SJSA1 (cell line): ENCODE measurements at regions not wholly inside any gene's neighbourhood (a gene's known extent, or its start where the extent isn't known, plus 50 kb on each side); places are given as distances from the start of the nearest gene placed in this dataset.
"Not testable (repeated sequence)": the region's sequence is repeated elsewhere in the genome, so short reads cannot be mapped to it uniquely, and the experiment has no call there.

Experiments used
- DNase-seq, 2 experiments: peaks; one replicate each; pipeline ENCODE4 v3.0.0-alpha.2; 2015 to 2020; ENCODE audit warnings: low spot score in 2 of 2, low read depth in 1 of 2
- H3K27ac ChIP-seq: fragments of 250-450 bp; sonication (Bioruptor Pico); 2 replicates; pipeline ENCODE4 v1.5.1; 2020; ENCODE audit warnings: mild to moderate bottlenecking, moderate library complexity
- H3K27me3 ChIP-seq: fragments of 250-450 bp; sonication (Bioruptor Pico); replicated peaks from 2 replicates; pipeline ENCODE4 v1.5.1; 2020; ENCODE audit warnings: mild to moderate bottlenecking, moderate library complexity
- H3K36me3 ChIP-seq: fragments of 250-450 bp; sonication (Bioruptor Pico); 2 replicates; pipeline ENCODE4 v1.5.1; 2020; ENCODE audit warnings: mild to moderate bottlenecking
- H3K4me1 ChIP-seq: fragments of 250-450 bp; sonication (Bioruptor Pico); replicated peaks from 2 replicates; pipeline ENCODE4 v1.6.1; 2021; ENCODE audit warnings: mild to moderate bottlenecking
- H3K4me3 ChIP-seq: fragments of 250-450 bp; sonication (Bioruptor Pico); 2 replicates; pipeline ENCODE4 v1.5.1; 2020; ENCODE audit warnings: mild to moderate bottlenecking
- H3K9me3 ChIP-seq: fragments of 250-450 bp; sonication (Bioruptor Pico); replicated peaks from 2 replicates; pipeline ENCODE4 v1.5.1; 2020; ENCODE audit warnings: mild to moderate bottlenecking

DNA sequence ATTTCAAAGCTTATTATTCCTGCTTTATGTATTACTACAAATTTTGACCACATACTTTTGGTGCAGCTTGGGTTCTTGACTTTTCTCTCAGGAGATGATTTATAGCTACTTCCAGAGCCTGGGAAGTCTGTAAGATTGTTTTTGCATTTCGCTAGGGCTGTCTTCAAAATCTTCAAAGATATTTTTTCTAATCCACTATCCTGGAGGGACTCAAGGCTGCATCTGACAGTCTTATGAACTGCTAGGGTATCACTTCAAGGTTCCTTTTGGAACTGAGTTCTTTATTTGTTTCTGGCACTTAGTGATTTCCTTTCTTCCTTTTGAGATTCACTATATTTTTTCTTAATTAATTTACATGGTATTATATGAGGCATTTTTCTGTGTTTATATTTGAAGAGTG, 90.0 kb upstream of the LYPLAL1 start:
- Histone ChIP-seq H3K9me3 (no peaks in the 10 kb centered on the region), H3K4me1 (no peaks in the 10 kb centered on the region), H3K4me3 (no peak overlapping the region), H3K36me3 (no peaks in the 10 kb centered on the region), H3K27ac (no peak overlapping the region), H3K27me3 (no peaks in the 10 kb centered on the region)
- no peak for DNase-seq

DNA sequence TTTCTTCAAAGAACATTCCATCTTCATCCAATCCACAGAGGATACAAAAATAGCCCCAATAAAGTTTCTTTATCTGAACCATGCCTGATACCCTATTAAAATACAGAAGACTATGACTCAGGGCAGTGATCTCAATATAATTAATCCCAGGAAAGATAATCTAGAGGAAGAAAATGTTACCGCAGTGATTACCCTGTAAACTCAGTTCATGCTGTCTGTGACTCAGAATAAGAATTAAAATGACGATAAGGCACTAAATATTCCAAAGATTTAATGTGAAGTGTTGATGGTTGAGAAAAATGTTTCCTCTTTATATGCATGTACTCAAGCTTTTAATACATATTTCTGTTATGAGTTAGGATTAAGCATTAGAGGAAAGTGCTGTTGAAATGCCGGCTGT, 88.6 kb upstream of the LYPLAL1 start:
- Histone ChIP-seq H3K4me1 (no peaks in the 10 kb centered on the region), H3K27me3 (no peaks in the 10 kb centered on the region), H3K36me3 (no peaks in the 10 kb centered on the region), H3K9me3 (no peaks in the 10 kb centered on the region), H3K4me3 (no peak overlapping the region), H3K27ac (no peak overlapping the region)
- DNase-seq, result no peak

DNA sequence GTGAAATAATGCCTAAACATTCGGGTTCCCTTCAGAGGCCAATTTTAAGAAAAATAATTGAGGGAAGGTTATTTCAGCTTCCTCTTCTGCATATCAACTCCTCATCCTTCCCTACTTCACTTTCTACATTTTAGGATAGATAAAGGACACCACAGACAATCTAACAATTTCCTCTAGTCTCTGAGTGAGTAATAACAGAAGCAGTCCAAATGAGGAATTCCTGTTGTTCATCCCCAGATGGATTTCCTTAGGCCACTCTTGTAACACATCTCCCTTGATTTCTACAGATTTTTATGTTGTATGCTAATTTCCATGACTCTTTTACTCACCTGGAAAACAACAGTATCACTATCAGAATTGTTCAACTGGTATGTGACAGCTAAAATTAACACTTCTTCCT, 87.7 kb upstream of the LYPLAL1 start:
- DNase-seq, result no peak
- no peak overlapping the region for H3K27ac ChIP-seq
- H3K27me3 ChIP-seq, result no peaks in the 10 kb centered on the region
- H3K36me3 ChIP-seq, result no peaks in the 10 kb centered on the region
- H3K4me1 ChIP-seq, result no peaks in the 10 kb centered on the region
- H3K4me3 ChIP-seq, result no peak overlapping the region
- H3K9me3 ChIP-seq, result no peaks in the 10 kb centered on the region

DNA sequence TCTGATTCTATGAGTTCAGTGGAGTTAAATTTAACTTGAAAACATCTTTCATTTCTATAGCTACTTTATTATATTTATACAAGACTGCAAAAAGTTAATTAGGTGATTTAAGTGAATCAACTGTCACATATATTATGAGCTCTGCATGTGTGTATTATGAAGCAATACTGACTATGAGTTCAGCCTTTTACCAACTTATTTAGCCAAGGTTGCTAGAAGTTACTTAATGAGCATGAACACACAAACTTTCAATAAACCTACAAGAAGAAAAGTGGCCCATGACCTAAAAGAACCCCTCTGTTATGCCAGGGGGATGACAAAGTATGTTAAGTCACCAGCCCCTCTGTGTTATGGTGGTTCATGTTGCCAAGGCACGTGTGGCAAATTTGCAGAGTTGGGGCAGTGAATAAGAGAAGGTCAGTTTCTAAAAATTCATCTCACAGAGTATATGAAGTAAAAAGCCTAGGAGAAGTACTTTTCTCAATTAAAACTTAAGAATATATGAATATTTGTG, 86.7 kb upstream of the LYPLAL1 start:
- Histone ChIP-seq H3K27ac (no peak overlapping the region), H3K4me1 (no peaks in the 10 kb centered on the region)

DNA sequence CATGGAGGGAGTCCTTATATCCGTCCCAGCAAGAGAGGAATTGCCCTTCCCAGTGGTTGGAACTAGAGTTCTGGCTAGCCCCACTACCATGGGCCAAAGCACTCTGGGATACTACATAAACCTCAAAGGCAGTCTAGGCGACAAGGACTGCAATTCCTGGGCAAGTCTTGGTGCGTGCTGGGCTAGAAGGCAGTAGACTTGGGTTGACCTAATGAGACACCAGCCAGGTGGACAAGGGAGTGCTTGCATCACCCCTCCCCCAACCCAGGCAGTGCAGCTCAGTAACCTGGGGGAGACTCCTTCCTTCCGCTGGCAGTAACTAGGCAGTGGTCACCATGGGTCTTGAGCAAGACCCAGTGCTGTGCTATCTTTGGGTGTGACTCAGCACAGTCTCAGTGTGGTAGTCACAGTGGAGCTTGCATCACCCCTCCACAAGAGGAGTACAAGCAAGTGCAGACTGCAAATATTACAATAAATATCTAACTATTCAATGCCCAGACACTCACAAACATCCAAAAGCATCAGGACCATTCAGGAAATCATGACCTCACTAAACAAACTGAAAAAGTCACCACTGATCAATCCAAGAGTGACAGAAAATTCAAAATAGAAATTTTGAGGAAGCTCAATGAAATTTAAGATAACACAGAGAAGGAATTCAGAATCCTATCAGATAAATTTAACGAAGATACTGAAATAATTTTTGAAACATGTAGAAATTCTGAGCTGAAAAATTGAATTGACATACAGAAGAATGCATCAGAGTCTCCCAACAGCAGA, 84.7 kb upstream of the LYPLAL1 start:
- no peak for DNase-seq
- Histone ChIP-seq H3K27ac (no peak overlapping the region), H3K4me1 (no peaks in the 10 kb centered on the region), H3K27me3 (no peaks in the 10 kb centered on the region), H3K36me3 (no peaks in the 10 kb centered on the region), H3K9me3 (no peaks in the 10 kb centered on the region), H3K4me3 (no peak overlapping the region)

More for the DNA sequence above, 86.7 kb upstream of the LYPLAL1 start:
- Histone ChIP-seq H3K4me3 (no peak overlapping the region), H3K27me3 (no peaks in the 10 kb centered on the region), H3K36me3 (no peaks in the 10 kb centered on the region), H3K9me3 (no peaks in the 10 kb centered on the region)
- DNase-seq, result no peak

- Histone ChIP-seq H3K36me3 (no peaks in the 10 kb centered on the region), H3K4me3 (no peak overlapping the region), H3K9me3 (no peaks in the 10 kb centered on the region), H3K4me1 (no peaks in the 10 kb centered on the region), H3K27ac (no peak overlapping the region), H3K27me3 (no peaks in the 10 kb centered on the region)
- no peak for DNase-seq
Observed at GRCh38 chr1:219090607-219091006, 83.1 kb upstream of the LYPLAL1 start.

GRCh38 chr1:219092206-219092605, 81.5 kb upstream of the LYPLAL1 start:
- Histone ChIP-seq H3K27ac (no peak overlapping the region), H3K9me3 (no peaks in the 10 kb centered on the region), H3K4me1 (no peaks in the 10 kb centered on the region), H3K27me3 (no peaks in the 10 kb centered on the region), H3K36me3 (no peaks in the 10 kb centered on the region), H3K4me3 (no peak overlapping the region)
- no peak for DNase-seq

DNA sequence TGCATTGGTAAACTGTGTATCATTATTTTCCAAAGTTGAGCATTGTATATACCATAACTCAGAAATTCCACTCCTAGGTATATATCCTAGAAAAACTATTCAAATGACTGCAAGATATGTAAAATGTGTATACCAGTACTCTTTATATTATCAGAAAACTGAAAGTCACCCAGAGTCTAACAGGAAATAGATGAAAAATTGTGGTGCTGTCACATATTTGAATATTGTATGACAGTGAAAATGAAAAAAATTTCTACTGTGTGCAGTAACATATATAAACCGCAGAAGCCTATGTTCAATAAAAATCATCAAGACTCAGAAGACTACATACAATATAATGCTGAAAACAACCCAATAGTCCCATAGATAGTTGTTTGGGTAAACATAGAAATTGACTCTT, 74.4 kb upstream of the LYPLAL1 start:
- H3K27me3 ChIP-seq, result no peaks in the 10 kb centered on the region
- H3K36me3 ChIP-seq, result no peaks in the 10 kb centered on the region
- DNase-seq, result no peak
- H3K4me3 ChIP-seq, result no peak overlapping the region
- H3K9me3 ChIP-seq, result no peaks in the 10 kb centered on the region
- H3K27ac ChIP-seq, result no peak overlapping the region
- no peaks in the 10 kb centered on the region for H3K4me1 ChIP-seq

GRCh38 chr1:219100059-219100458, 73.6 kb upstream of the LYPLAL1 start:
- Histone ChIP-seq H3K27me3 (no peaks in the 10 kb centered on the region), H3K36me3 (no peaks in the 10 kb centered on the region), H3K27ac (no peak overlapping the region), H3K9me3 (no peaks in the 10 kb centered on the region), H3K4me1 (no peaks in the 10 kb centered on the region), H3K4me3 (no peak overlapping the region)
- no peak for DNase-seq

DNA sequence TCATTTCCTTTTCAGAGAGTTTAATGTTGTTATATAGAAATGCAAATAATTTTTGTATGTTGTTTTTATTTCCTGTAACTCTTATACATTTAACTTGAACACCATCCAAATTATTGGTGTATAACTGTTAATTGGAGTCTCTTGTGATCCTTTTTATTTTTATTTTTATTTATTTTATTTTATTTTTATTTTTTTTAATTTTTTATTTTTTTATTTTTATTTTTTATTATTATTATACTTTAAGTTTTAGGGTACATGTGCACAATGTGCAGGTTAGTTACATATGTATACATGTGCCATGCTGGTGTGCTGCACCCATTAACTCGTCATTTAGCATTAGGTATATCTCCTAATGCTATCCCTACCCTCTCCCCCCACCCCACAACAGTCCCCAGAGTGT, 71.2 kb upstream of the LYPLAL1 start:
- not testable (repeated sequence) for H3K27ac ChIP-seq, H3K9me3 ChIP-seq, H3K27me3 ChIP-seq, H3K4me1 ChIP-seq, H3K4me3 ChIP-seq, H3K36me3 ChIP-seq, DNase-seq

GRCh38 chr1:219105893-219106292, 67.8 kb upstream of the LYPLAL1 start:
- Histone ChIP-seq H3K27me3 (no peaks in the 10 kb centered on the region), H3K27ac (no peak overlapping the region), H3K9me3 (no peaks in the 10 kb centered on the region), H3K36me3 (no peaks in the 10 kb centered on the region), H3K4me3 (no peak overlapping the region), H3K4me1 (no peaks in the 10 kb centered on the region)
- no peak for DNase-seq

DNA sequence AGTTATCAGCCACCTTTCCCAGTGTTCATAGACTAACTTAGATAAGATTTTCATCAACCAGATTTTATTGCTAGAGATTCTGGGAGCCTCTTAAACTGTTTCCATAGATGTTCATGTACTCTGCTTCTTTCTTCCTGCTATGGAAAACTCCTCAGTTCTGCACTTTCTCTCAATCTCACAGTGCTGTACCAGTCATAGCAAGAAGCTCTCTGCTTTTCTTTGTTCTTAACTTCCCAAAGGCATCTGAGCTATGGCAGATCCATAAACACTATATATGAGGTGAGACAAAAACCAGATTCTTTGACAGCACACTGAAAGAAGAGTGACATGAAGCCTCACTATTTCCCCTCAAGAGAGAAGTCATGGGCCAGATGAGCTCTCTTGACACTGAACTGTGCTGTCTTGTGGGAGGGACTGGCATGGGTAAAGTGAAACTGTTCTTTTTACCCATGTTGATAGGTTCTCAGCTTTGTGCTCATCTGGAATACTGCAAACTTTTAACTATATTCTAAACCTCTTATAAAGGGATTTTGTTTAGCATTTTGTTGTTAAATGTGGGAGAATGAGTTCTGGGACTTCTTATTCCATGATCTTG, 64.2 kb upstream of the LYPLAL1 start:
- no peaks in the 10 kb centered on the region for H3K4me1 ChIP-seq
- H3K27ac ChIP-seq, result no peak overlapping the region

DNA sequence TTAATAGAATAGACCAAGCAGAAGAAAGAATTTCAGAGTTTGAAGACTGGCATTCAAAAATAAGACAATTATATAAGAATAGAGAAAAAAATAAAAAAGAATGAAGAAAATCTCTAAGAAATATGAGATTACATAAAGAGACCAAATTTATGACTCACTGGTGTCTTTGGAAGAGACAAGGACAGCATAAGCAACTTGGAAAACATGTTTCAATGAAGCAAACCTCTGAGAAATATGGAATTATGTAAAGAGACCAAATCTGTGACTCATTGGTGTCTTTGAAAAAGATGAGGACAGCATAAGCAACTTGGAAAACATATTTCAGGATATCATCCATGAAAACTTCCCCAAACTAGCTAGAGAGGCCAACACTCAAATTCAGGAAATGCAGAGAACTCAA, 60.4 kb upstream of the LYPLAL1 start:
- Histone ChIP-seq H3K4me3 (no peak overlapping the region), H3K27ac (no peak overlapping the region), H3K4me1 (no peaks in the 10 kb centered on the region), H3K27me3 (no peaks in the 10 kb centered on the region), H3K9me3 (no peaks in the 10 kb centered on the region), H3K36me3 (no peaks in the 10 kb centered on the region)
- DNase-seq, result no peak

More for the DNA sequence above, 64.2 kb upstream of the LYPLAL1 start:
- H3K4me3 ChIP-seq, result no peak overlapping the region
- no peaks in the 10 kb centered on the region for H3K27me3 ChIP-seq
- no peak for DNase-seq
- H3K9me3 ChIP-seq, result no peaks in the 10 kb centered on the region
- H3K36me3 ChIP-seq, result no peaks in the 10 kb centered on the region

DNA sequence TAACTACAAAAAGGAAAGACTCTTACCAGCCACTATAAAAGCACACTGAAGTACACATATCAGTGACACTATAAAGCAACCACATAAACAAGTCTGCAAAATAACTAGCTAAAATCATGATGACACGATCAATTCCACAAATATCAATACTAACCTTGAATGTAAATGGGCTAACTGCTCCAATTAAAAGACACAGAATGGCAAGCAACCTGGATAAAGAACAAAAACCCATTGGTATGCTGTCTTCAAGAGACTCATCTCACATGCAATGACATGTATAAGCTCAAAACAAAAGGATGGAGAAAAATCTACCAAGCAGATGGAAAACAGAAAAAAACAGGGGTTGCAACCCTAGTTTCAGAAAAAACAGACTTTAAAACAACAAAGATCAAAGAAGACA, 59.7 kb upstream of the LYPLAL1 start:
- DNase-seq, result no peak
- H3K4me3 ChIP-seq, result no peak overlapping the region
- no peaks in the 10 kb centered on the region for H3K36me3 ChIP-seq
- no peaks in the 10 kb centered on the region for H3K4me1 ChIP-seq
- H3K9me3 ChIP-seq, result no peaks in the 10 kb centered on the region
- H3K27me3 ChIP-seq, result no peaks in the 10 kb centered on the region
- no peak overlapping the region for H3K27ac ChIP-seq
